H1 (cell line): ENCODE measurements at regions not wholly inside any gene's neighbourhood (a gene's known extent, or its start where the extent isn't known, plus 50 kb on each side); places are given as distances from the start of the nearest gene placed in this dataset.

ENCODE experiments used
- CTCF ChIA-PET: fragments of 300-600 bp; sonication (Branson Sonifier 250); formaldehyde crosslinking; loops from one replicate; lab custom pipeline; 2021; ENCODE audit not compliant: partially characterized antibody; lab: Charles Lee
- POLR2A ChIA-PET: fragments of 300-600 bp; sonication (Branson Sonifier 250); formaldehyde crosslinking; loops from one replicate; lab custom pipeline; 2021; ENCODE audit warnings: inconsistent platforms; ENCODE audit not compliant: partially characterized antibody; lab: Charles Lee
- DNase-seq, 2 experiments: peaks; one replicate each; pipeline versions ENCODE4 v3.0.0 to v3.0.0-alpha.2; 2010 to 2022; ENCODE audit warnings: low spot score in 2 of 2, low read depth in 1 of 2, mixed read lengths in 1 of 2
- FAIRE-seq: peaks from 2 replicates; lab custom pipeline; 2011; peaks lifted over from hg19 to GRCh38; lab: Jason Lieb, UNC
- H2AFZ ChIP-seq: 2 replicates; pipeline ENCODE4 v1.8.1; 2012; ENCODE audit warnings: low read length, inconsistent platforms
- H2AK5ac ChIP-seq: 2 replicates; pipeline ENCODE4 v1.6.1; 2013; ENCODE audit warnings: low read depth, low read length
- H2BK120ac ChIP-seq: replicated peaks from 2 replicates; pipeline ENCODE3; 2013; ENCODE audit warnings: low read depth, low read length, inconsistent platforms
- H2BK12ac ChIP-seq: 2 replicates; pipeline ENCODE4 v1.6.1; 2013; ENCODE audit warnings: low read depth, low read length
- H2BK15ac ChIP-seq: 2 replicates; pipeline ENCODE4 v1.6.1; 2013; ENCODE audit warnings: low read length
- H2BK20ac ChIP-seq: 2 replicates; pipeline ENCODE4 v1.6.1; 2013; ENCODE audit warnings: low read length
- H2BK5ac ChIP-seq: 2 replicates; pipeline ENCODE4 v1.6.1; 2013; ENCODE audit warnings: low read depth, low read length
- H3K14ac ChIP-seq: 2 replicates; pipeline ENCODE4 v1.6.1; 2013; ENCODE audit warnings: inconsistent platforms; ENCODE audit not compliant: insufficient read length
- H3K18ac ChIP-seq: 2 replicates; pipeline ENCODE4 v1.6.1; 2013; ENCODE audit warnings: low read length; ENCODE audit errors: extremely low read depth
- H3K23ac ChIP-seq: 2 replicates; pipeline ENCODE4 v1.6.1; 2013; ENCODE audit warnings: inconsistent platforms; ENCODE audit not compliant: insufficient read length
- H3K23me2 ChIP-seq: 2 replicates; pipeline ENCODE4 v1.6.1; 2013; ENCODE audit warnings: low read depth, low read length
- H3K27ac ChIP-seq: 2 replicates; pipeline ENCODE4 v1.6.1; 2011; ENCODE audit warnings: low read depth, low read length, inconsistent platforms
- H3K27me3 ChIP-seq, 4 experiments: replicated peaks in 1 of 4; 1 replicate in 1 of 4; 2 replicates in 3 of 4; pipeline versions ENCODE4 v1.6.1 to v1.8.1; 2011 to 2013; ENCODE audit warnings: low read length in 3 of 4, mild to moderate bottlenecking in 3 of 4, inconsistent platforms in 2 of 4, mixed read lengths in 2 of 4, moderate library complexity in 1 of 4; ENCODE audit not compliant: control insufficient read depth in 3 of 4, insufficient read depth in 3 of 4; ENCODE audit errors: extremely low read depth in 1 of 4
- H3K36me3 ChIP-seq, 4 experiments: 2 replicates each; pipeline versions ENCODE4 v1.6.1 to v1.8.1; 2011 to 2013; ENCODE audit warnings: mild to moderate bottlenecking in 4 of 4, low read length in 3 of 4, moderate library complexity in 2 of 4, control low read depth in 1 of 4, inconsistent platforms in 1 of 4; ENCODE audit not compliant: insufficient read depth in 4 of 4, control insufficient read depth in 2 of 4
- H3K4ac ChIP-seq: replicated peaks from 2 replicates; pipeline ENCODE3; 2013; ENCODE audit warnings: low read length, low read depth, mixed read lengths, inconsistent platforms; ENCODE audit not compliant: insufficient read length
- H3K4me1 ChIP-seq, 4 experiments: replicated peaks in 1 of 4; 1 replicate in 1 of 4; 2 replicates in 3 of 4; pipeline versions ENCODE4 v1.6.1 to v1.8.1; 2011 to 2013; ENCODE audit warnings: low read length in 3 of 4, inconsistent platforms in 2 of 4, mixed read lengths in 1 of 4; ENCODE audit not compliant: insufficient read depth in 4 of 4, control insufficient read depth in 3 of 4
- H3K4me2 ChIP-seq, 2 experiments: 2 replicates each; pipeline versions ENCODE4 v1.6.1 to v1.8.1; 2011 to 2013; ENCODE audit warnings: low read depth in 2 of 2, low read length in 2 of 2, control low read depth in 1 of 2, inconsistent platforms in 1 of 2, mild to moderate bottlenecking in 1 of 2; ENCODE audit not compliant: insufficient read depth in 1 of 2
- H3K4me3 ChIP-seq, 4 experiments: fragments of 200-600, 300-600 bp in 1 of 4; sonication (generic), shearing (Covaris generic), sonication (Bioruptor Twin) in 1 of 4; 2 replicates each; pipeline versions ENCODE4 v1.5.1 to v1.8.1; 2011 to 2016; ENCODE audit warnings: low read length in 4 of 4, low read depth in 3 of 4, control low read depth in 2 of 4, inconsistent platforms in 2 of 4, mild to moderate bottlenecking in 2 of 4, mixed read lengths in 1 of 4, moderate library complexity in 1 of 4; ENCODE audit not compliant: insufficient read depth in 2 of 4; ENCODE audit errors: extremely low read depth in 1 of 4
- H3K56ac ChIP-seq: replicated peaks from 2 replicates; pipeline ENCODE3; 2013; ENCODE audit warnings: low read depth, mild to moderate bottlenecking, mixed read lengths, low read length, inconsistent platforms; ENCODE audit not compliant: insufficient read length
- H3K79me1 ChIP-seq: 2 replicates; pipeline ENCODE4 v1.6.1; 2013; ENCODE audit warnings: low read depth, low read length, control low read depth
- H3K79me2 ChIP-seq, 2 experiments: 2 replicates each; pipeline versions ENCODE4 v1.6.1 to v1.8.1; 2012 to 2013; ENCODE audit warnings: low read length in 2 of 2, mild to moderate bottlenecking in 2 of 2, inconsistent platforms in 1 of 2; ENCODE audit not compliant: insufficient read depth in 2 of 2, control insufficient read depth in 1 of 2
- H3K9ac ChIP-seq, 4 experiments: replicated peaks in 1 of 4; 1 replicate in 1 of 4; 2 replicates in 3 of 4; pipeline versions ENCODE4 v1.6.1 to v1.8.1; 2011 to 2013; ENCODE audit warnings: low read depth in 3 of 4, low read length in 3 of 4, control low read depth in 2 of 4, mild to moderate bottlenecking in 2 of 4, moderate library complexity in 2 of 4, inconsistent platforms in 1 of 4; ENCODE audit errors: extremely low read depth in 1 of 4
- H3K9me3 ChIP-seq, 2 experiments: 2 replicates each; pipeline versions ENCODE4 v1.6.1 to v1.8.1; 2012 to 2013; ENCODE audit warnings: mild to moderate bottlenecking in 2 of 2, moderate library complexity in 2 of 2, control low read depth in 1 of 2, inconsistent platforms in 1 of 2, low read depth in 1 of 2, low read length in 1 of 2, mixed read lengths in 1 of 2; ENCODE audit not compliant: insufficient read depth in 2 of 2
- H4K20me1 ChIP-seq, 2 experiments: replicated peaks in 1 of 2; 2 replicates each; pipeline versions ENCODE3 to v1.8.1; 2011 to 2013; ENCODE audit warnings: inconsistent platforms in 2 of 2, low read length in 2 of 2, mild to moderate bottlenecking in 1 of 2; ENCODE audit not compliant: insufficient read depth in 2 of 2, control insufficient read depth in 1 of 2
- H4K5ac ChIP-seq: 2 replicates; pipeline ENCODE4 v1.6.1; 2013; ENCODE audit warnings: low read length, low read depth, mixed read lengths, inconsistent platforms; ENCODE audit not compliant: insufficient read length
- H4K8ac ChIP-seq: 2 replicates; pipeline ENCODE4 v1.8.0; 2013; ENCODE audit warnings: mild to moderate bottlenecking, moderate library complexity, low read length, inconsistent platforms; ENCODE audit not compliant: insufficient read depth; ENCODE audit errors: extremely low read depth
- H4K91ac ChIP-seq: replicated peaks from 2 replicates; pipeline ENCODE3; 2013; ENCODE audit warnings: low read length, mixed read lengths, inconsistent platforms; ENCODE audit not compliant: insufficient read length
- BRCA1 ChIP-seq: IDR thresholded peaks from 2 replicates; pipeline ENCODE4 v1.6.1; 2012; ENCODE audit warnings: low read depth, low read length, improper control_type of control experiment
- HDAC6 ChIP-seq: IDR thresholded peaks from one replicate; pipeline ENCODE4 v1.7.1; 2012; ENCODE audit warnings: low read depth, mild to moderate bottlenecking, inconsistent platforms, low read length, moderate library complexity
- RXRA ChIP-seq: IDR thresholded peaks from 2 replicates; pipeline ENCODE4 v1.6.1; 2011; ENCODE audit warnings: low read depth, mild to moderate bottlenecking, low read length, moderate library complexity; ENCODE audit not compliant: insufficient read depth
- SRF ChIP-seq: IDR thresholded peaks from 2 replicates; pipeline ENCODE4 v1.6.1; 2011; ENCODE audit warnings: mild to moderate bottlenecking, low read depth, low read length, moderate library complexity
- WGBS, 2 experiments: shearing (Covaris generic) in 1 of 2; methylation state at CpG; one replicate each; pipeline versions ENCODE4 v1.1.6 to v1.1.7; 2013 to 2015; ENCODE audit warnings: low lambda C conversion rate in 2 of 2, mixed read lengths in 2 of 2, inconsistent platforms in 1 of 2, low coverage in 1 of 2, missing lambda C conversion rate in 1 of 2; ENCODE audit not compliant: insufficient replicate concordance in 2 of 2, insufficient coverage in 1 of 2, insufficient read length in 1 of 2; ENCODE audit errors: extremely low coverage in 1 of 2, missing lambda C conversion rate in 1 of 2; 5-methylcytosine and 5-hydroxymethylcytosine counted together

DNA sequence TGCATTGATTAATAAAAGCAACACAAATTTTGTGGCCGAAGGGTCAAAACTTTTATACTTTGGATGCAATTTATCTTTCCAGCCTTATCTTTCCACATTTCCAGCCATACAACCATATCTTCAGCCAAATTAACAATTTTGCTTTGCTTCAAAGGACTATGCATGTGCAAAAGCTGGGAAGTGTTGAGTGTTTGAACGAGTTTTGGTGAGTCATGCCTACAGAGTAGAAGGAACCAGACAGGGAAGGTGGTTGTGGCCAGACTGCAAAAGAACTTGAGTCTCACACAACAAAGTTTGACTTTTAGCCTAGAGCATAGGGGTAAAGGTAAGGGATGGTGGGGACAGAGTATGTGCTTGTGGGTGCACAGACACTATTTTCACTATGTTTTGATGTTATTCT is 53.0 kb upstream of the GABRA2 start:
- WGBS, 2 experiments = 79% methylated on average over 2 of the region's 2 CpGs; no CpG with 5 or more reads in 1 of the 2 experiments
- Histone ChIP-seq H2BK15ac (no peak overlapping the region), H3K4me2 (no peak overlapping the region), H3K79me2 (no peaks in the 10 kb centered on the region), H3K36me3 (no peaks in the 10 kb centered on the region), H3K23ac (no peak overlapping the region), H3K27ac (no peak overlapping the region), H4K91ac (no peak overlapping the region), H3K9ac (no peak overlapping the region), H2BK5ac (no peak overlapping the region), H2AFZ (no peak overlapping the region), H3K4me3 (no peak overlapping the region), H4K8ac (no peak overlapping the region), H3K9me3 (no peaks in the 10 kb centered on the region), H3K27me3 (no peaks in the 10 kb centered on the region), H4K20me1 (no peaks in the 10 kb centered on the region), H2BK20ac (no peak overlapping the region), H2BK120ac (no peak overlapping the region), H3K18ac (no peak overlapping the region), H2AK5ac (no peak overlapping the region)
- POLR2A ChIA-PET = no interaction called here
- no peak for TF ChIP-seq RXRA
- TF ChIP-seq SRF = no peak
- no peak for TF ChIP-seq HDAC6
- no peak for TF ChIP-seq BRCA1
- TF ChIP-seq, all 59 proteins: peak for 0
- CTCF ChIA-PET = no interaction called here
- Histone ChIP-seq H3K4me1 (no peaks in the 10 kb centered on the region), H3K56ac (no peak overlapping the region), H2BK12ac (no peak overlapping the region), H3K23me2 (no peaks in the 10 kb centered on the region), H4K5ac (no peak overlapping the region), H3K4ac (no peak overlapping the region), H3K79me1 (no peaks in the 10 kb centered on the region), H3K14ac (no peak overlapping the region)
- FAIRE-seq (no peak), DNase-seq (no peak)
